ENCODE measurements at regions not wholly inside any gene's neighbourhood (a gene's known extent, or its start where the extent isn't known, plus 50 kb on each side); places are given as distances from the start of the nearest gene placed in this dataset.

- Histone ChIP-seq H3K27ac (no peak overlapping the region), H3K4me1 (peaks cover 0 to 6% (median 3%) of the 10 kb centered on the region in 4 donors), H3K4me3 (no peak overlapping the region), H3K9me3 (no peaks in the 10 kb centered on the region), H3K27me3 (no peaks in the 10 kb centered on the region), H3K36me3 (no peaks in the 10 kb centered on the region)
- 60 to 72% (median 71%) methylated on average over 2 of the region's 2 CpGs for WGBS, 5 donors
- TF ChIP-seq POLR2AphosphoS5 (IDR thresholded peaks at IDR 0.05) (no peak), POLR2A (IDR thresholded peaks at IDR 0.05) (no peak), EP300 (IDR thresholded peaks at IDR 0.05) (no peak), CTCF (IDR thresholded peaks at IDR 0.05) (no peak)
- peak in 1 of 2 donors; percentile 47 for DNase-seq
- intact Hi-C loops (cut with DNase I; ENCODE audit: low total_unique reads) = no loop called here
These were observed 232.1 kb upstream of the LYZL1 start for GRCh38 chr10:29056729-29057128.

GRCh38 chr10:29057822-29058331 is 231.0 kb upstream of the LYZL1 start:
- H3K36me3 ChIP-seq = no peaks in the 10 kb centered on the region
- intact Hi-C loops (cut with DNase I; ENCODE audit: low total_unique reads) = no loop called here
- no peak for TF ChIP-seq POLR2AphosphoS5 (IDR thresholded peaks at IDR 0.05)
- no peak for TF ChIP-seq CTCF (IDR thresholded peaks at IDR 0.05)
- no peak for TF ChIP-seq POLR2A (IDR thresholded peaks at IDR 0.05)
- no peak for TF ChIP-seq EP300 (IDR thresholded peaks at IDR 0.05)
- H3K4me1 ChIP-seq = peaks cover 0 to 6% (median 3%) of the 10 kb centered on the region in 4 donors
- H3K27ac ChIP-seq = no peak overlapping the region
- no peaks in the 10 kb centered on the region for H3K9me3 ChIP-seq
- no peak overlapping the region for H3K4me3 ChIP-seq
- no peaks in the 10 kb centered on the region for H3K27me3 ChIP-seq
- 19 to 27% (median 26%) methylated on average over 4 of the region's 4 CpGs for WGBS, 5 donors
- no peak for DNase-seq

GRCh38 chr10:29063806-29064644 is 224.8 kb upstream of the LYZL1 start:
- Histone ChIP-seq H3K36me3 (no peaks in the 10 kb centered on the region), H3K4me1 (no peaks in the 10 kb centered on the region), H3K27me3 (no peaks in the 10 kb centered on the region), H3K9me3 (no peaks in the 10 kb centered on the region), H3K4me3 (no peak overlapping the region), H3K27ac (no peak overlapping the region)
- TF ChIP-seq POLR2AphosphoS5 (IDR thresholded peaks at IDR 0.05) = no peak
- no peak for TF ChIP-seq POLR2A (IDR thresholded peaks at IDR 0.05)
- no peak for TF ChIP-seq CTCF (IDR thresholded peaks at IDR 0.05)
- TF ChIP-seq EP300 (IDR thresholded peaks at IDR 0.05) = no peak
- intact Hi-C loops (cut with DNase I; ENCODE audit: low total_unique reads) = no loop called here
- no peak for DNase-seq
- WGBS, 5 donors = 68 to 86% (median 74%) methylated on average over 5 of the region's 5 CpGs

GRCh38 chr10:29064680-29065079 is 224.2 kb upstream of the LYZL1 start:
- DNase-seq = no peak
- intact Hi-C loops (cut with DNase I; ENCODE audit: low total_unique reads) = no loop called here
- Histone ChIP-seq H3K36me3 (no peaks in the 10 kb centered on the region), H3K4me3 (no peak overlapping the region), H3K9me3 (no peaks in the 10 kb centered on the region), H3K4me1 (no peaks in the 10 kb centered on the region), H3K27me3 (no peaks in the 10 kb centered on the region), H3K27ac (no peak overlapping the region)
- WGBS, 5 donors = 64 to 80% (median 74%) methylated on average over 2 of the region's 2 CpGs
- TF ChIP-seq EP300 (IDR thresholded peaks at IDR 0.05) = no peak
- no peak for TF ChIP-seq POLR2AphosphoS5 (IDR thresholded peaks at IDR 0.05)
- no peak for TF ChIP-seq CTCF (IDR thresholded peaks at IDR 0.05)
- TF ChIP-seq POLR2A (IDR thresholded peaks at IDR 0.05) = no peak

All from stomach (tissue), 8 donors.